ENCODE measurements at regions not wholly inside any gene's neighbourhood (a gene's known extent, or its start where the extent isn't known, plus 50 kb on each side); places are given as distances from the start of the nearest gene placed in this dataset.

GRCh38 chr6:45830441-45831139, 185.1 kb downstream of the CLIC5 start:
- peak overlapping the region; percentile 56 to 87 (median 74) for H3K4me3 Mint-ChIP-seq
- H3K27ac ChIP-seq (ENCODE audit: low read depth, low read length), result no peak overlapping the region
- H3K9me3 Mint-ChIP-seq, result no peaks in the 10 kb centered on the region
- POLR2A ChIA-PET, result no interaction called here
- H3K4me1 ChIP-seq (ENCODE audit: insufficient read depth, low read length), result peaks cover 5% of the 10 kb centered on the region
- peak in 1 of 5 donors; percentile 7 for DNase-seq
- H3K9me3 ChIP-seq (ENCODE audit: low read length), result no peaks in the 10 kb centered on the region
- no peaks in the 10 kb centered on the region for H3K36me3 ChIP-seq (ENCODE audit: insufficient read depth, low read length)
- H3K27ac Mint-ChIP-seq, result peak overlapping the region in 5 of 8 donors; percentile 2 to 66 (median 29)
- H3K36me3 Mint-ChIP-seq, result peaks cover 0 to 4% (median 0%) of the 10 kb centered on the region in 3 donors
- peaks cover 5 to 8% of the 10 kb centered on the region in 2 donors for H3K27me3 Mint-ChIP-seq
- H3K4me3 ChIP-seq (ENCODE audit: low read length), result no peak overlapping the region
- H3K27me3 ChIP-seq (ENCODE audit: insufficient read depth, low read length, poor library complexity, severe bottlenecking), result no peaks in the 10 kb centered on the region
- CTCF ChIA-PET, result no interaction called here
- H3K4me1 Mint-ChIP-seq, result peaks cover 16 to 25% (median 17%) of the 10 kb centered on the region in 3 donors

DNA sequence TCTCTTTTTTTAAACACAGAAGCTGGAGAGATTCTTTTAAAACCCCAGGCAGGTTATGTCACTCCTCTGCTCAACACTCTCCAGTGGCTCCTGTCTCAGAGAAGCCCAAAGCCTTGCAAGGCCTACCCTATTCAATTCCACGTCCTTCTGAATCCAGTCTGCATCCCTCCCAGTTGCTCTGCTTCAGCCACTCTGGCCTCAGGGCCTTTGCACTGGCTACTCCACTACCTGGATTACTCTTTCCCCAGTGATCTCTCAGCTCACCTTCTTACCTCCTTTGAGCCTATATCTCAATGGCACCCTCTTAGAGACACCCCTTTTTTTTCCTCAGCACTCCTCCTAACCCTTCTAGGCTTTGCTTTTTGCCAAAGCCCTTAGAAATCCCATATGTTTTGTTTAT, 185.8 kb downstream of the CLIC5 start:
- Mint-ChIP-seq H3K4me3 (peak overlapping the region in 2 of 7 donors; percentile 75 to 79), H3K36me3 (peaks cover 0 to 4% (median 0%) of the 10 kb centered on the region in 3 donors), H3K27me3 (peaks cover 7 to 8% of the 10 kb centered on the region in 2 donors), H3K27ac (peak overlapping the region in 2 of 8 donors; percentile 57 to 91), H3K4me1 (peaks cover 16 to 25% (median 16%) of the 10 kb centered on the region in 3 donors), H3K9me3 (no peaks in the 10 kb centered on the region)
- Histone ChIP-seq H3K9me3 (ENCODE audit: low read length) (no peaks in the 10 kb centered on the region), H3K27ac (ENCODE audit: low read depth, low read length) (no peak overlapping the region), H3K4me1 (ENCODE audit: insufficient read depth, low read length) (peaks cover 5% of the 10 kb centered on the region), H3K36me3 (ENCODE audit: insufficient read depth, low read length) (no peaks in the 10 kb centered on the region), H3K4me3 (ENCODE audit: low read length) (no peak overlapping the region), H3K27me3 (ENCODE audit: insufficient read depth, low read length, poor library complexity, severe bottlenecking) (no peaks in the 10 kb centered on the region)
- CTCF ChIA-PET, result no interaction called here
- POLR2A ChIA-PET, result no interaction called here
- DNase-seq, result no peak

- H3K36me3 ChIP-seq (ENCODE audit: insufficient read depth, low read length), result no peaks in the 10 kb centered on the region
- no peaks in the 10 kb centered on the region for H3K9me3 Mint-ChIP-seq
- H3K9me3 ChIP-seq (ENCODE audit: low read length), result no peaks in the 10 kb centered on the region
- H3K27ac Mint-ChIP-seq, result no peak overlapping the region
- no peak for DNase-seq
- H3K4me3 Mint-ChIP-seq, result no peak overlapping the region
- ChIA-PET POLR2A (no interaction called here), CTCF (no interaction called here)
- no peak overlapping the region for H3K27ac ChIP-seq (ENCODE audit: low read depth, low read length)
- H3K4me3 ChIP-seq (ENCODE audit: low read length), result no peak overlapping the region
- peaks cover 5% of the 10 kb centered on the region for H3K4me1 ChIP-seq (ENCODE audit: insufficient read depth, low read length)
- peaks cover 13 to 20% of the 10 kb centered on the region in 2 donors for H3K27me3 Mint-ChIP-seq
- H3K36me3 Mint-ChIP-seq, result peaks cover 0 to 4% (median 0%) of the 10 kb centered on the region in 3 donors
- H3K27me3 ChIP-seq (ENCODE audit: insufficient read depth, low read length, poor library complexity, severe bottlenecking), result no peaks in the 10 kb centered on the region
- peaks cover 16 to 25% (median 16%) of the 10 kb centered on the region in 3 donors for H3K4me1 Mint-ChIP-seq
Observed at GRCh38 chr6:45827952-45828530, 187.6 kb downstream of the CLIC5 start.

DNA sequence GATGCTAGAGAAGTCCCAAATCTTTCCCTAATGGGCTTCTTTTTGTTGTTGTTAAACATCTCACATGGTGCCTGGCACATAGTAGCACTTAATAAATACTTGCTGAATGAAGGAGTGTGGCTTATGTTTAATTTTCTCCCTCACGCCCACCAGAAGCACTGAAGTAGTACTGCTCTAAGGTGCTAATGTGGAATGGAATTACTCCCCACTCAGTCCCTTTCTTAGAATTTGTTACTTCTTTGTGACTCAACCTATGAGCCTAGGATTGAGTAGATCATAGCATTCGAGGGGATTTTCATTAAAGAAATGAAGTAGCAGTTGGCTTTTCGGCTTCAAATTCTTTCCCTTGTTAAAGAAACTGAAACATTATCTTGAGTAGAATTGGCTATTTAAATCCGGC, 192.8 kb downstream of the CLIC5 start:
- H3K9me3 ChIP-seq (ENCODE audit: low read length), result no peaks in the 10 kb centered on the region
- no peaks in the 10 kb centered on the region for H3K4me1 ChIP-seq (ENCODE audit: insufficient read depth, low read length)
- ChIA-PET POLR2A (no interaction called here), CTCF (no interaction called here)
- Mint-ChIP-seq H3K27ac (no peak overlapping the region), H3K4me3 (no peak overlapping the region), H3K36me3 (peaks cover 0 to 14% (median 0%) of the 10 kb centered on the region in 3 donors), H3K27me3 (peaks cover 9 to 23% of the 10 kb centered on the region in 2 donors), H3K4me1 (no peaks in the 10 kb centered on the region), H3K9me3 (peaks cover 0 to 5% (median 0%) of the 10 kb centered on the region in 5 donors)
- no peak for DNase-seq
- no peaks in the 10 kb centered on the region for H3K36me3 ChIP-seq (ENCODE audit: insufficient read depth, low read length)
- H3K27ac ChIP-seq (ENCODE audit: low read depth, low read length), result no peak overlapping the region
- no peak overlapping the region for H3K4me3 ChIP-seq (ENCODE audit: low read length)
- no peaks in the 10 kb centered on the region for H3K27me3 ChIP-seq (ENCODE audit: insufficient read depth, low read length, poor library complexity, severe bottlenecking)

DNA sequence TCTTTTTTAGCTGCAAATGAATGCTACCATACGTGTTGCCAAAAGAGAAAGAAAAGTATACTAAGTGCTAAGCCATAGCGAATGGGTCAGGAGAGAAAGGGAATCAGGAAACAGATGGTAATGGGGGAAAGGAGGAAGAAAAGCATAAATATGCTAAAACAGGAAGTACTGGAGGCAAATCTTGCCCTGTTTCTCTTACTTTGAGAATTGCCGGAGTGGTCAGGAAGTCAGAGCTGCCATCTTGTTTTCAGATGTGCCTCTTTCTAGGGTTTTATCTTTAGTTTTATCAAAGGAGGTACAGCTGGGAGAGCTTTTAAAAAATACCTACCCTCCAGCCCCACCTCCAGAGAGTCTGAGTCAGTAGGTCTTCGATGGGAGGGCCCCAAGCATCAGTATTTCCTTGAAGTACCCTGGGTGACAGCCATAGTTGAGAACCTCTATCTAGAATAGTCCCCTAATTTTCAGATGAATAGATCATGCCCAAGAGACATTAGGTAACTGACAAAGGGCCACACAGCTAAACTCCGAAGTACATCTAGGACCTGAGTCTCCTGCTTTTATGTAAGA, 193.3 kb downstream of the CLIC5 start:
- no peak for DNase-seq
- Mint-ChIP-seq H3K27ac (no peak overlapping the region), H3K4me1 (no peaks in the 10 kb centered on the region), H3K27me3 (peaks cover 9 to 23% of the 10 kb centered on the region in 2 donors), H3K36me3 (peaks cover 0 to 17% (median 0%) of the 10 kb centered on the region in 3 donors), H3K9me3 (peaks cover 0 to 5% (median 0%) of the 10 kb centered on the region in 5 donors), H3K4me3 (no peak overlapping the region)
- ChIA-PET CTCF (no interaction called here), POLR2A (no interaction called here)
- H3K9me3 ChIP-seq (ENCODE audit: low read length), result no peaks in the 10 kb centered on the region
- no peak overlapping the region for H3K4me3 ChIP-seq (ENCODE audit: low read length)
- no peaks in the 10 kb centered on the region for H3K36me3 ChIP-seq (ENCODE audit: insufficient read depth, low read length)
- no peaks in the 10 kb centered on the region for H3K4me1 ChIP-seq (ENCODE audit: insufficient read depth, low read length)
- H3K27me3 ChIP-seq (ENCODE audit: insufficient read depth, low read length, poor library complexity, severe bottlenecking), result no peaks in the 10 kb centered on the region
- H3K27ac ChIP-seq (ENCODE audit: low read depth, low read length), result no peak overlapping the region

GRCh38 chr6:45818655-45819054, 197.0 kb downstream of the CLIC5 start:
- Mint-ChIP-seq H3K9me3 (peaks cover 0 to 5% (median 0%) of the 10 kb centered on the region in 5 donors), H3K36me3 (peaks cover 0 to 13% (median 2%) of the 10 kb centered on the region in 3 donors), H3K27ac (no peak overlapping the region), H3K27me3 (peaks cover 4 to 6% of the 10 kb centered on the region in 2 donors), H3K4me1 (no peaks in the 10 kb centered on the region), H3K4me3 (no peak overlapping the region)
- Histone ChIP-seq H3K4me1 (ENCODE audit: insufficient read depth, low read length) (no peaks in the 10 kb centered on the region), H3K36me3 (ENCODE audit: insufficient read depth, low read length) (no peaks in the 10 kb centered on the region), H3K4me3 (ENCODE audit: low read length) (no peak overlapping the region), H3K27ac (ENCODE audit: low read depth, low read length) (no peak overlapping the region), H3K27me3 (ENCODE audit: insufficient read depth, low read length, poor library complexity, severe bottlenecking) (no peaks in the 10 kb centered on the region), H3K9me3 (ENCODE audit: low read length) (no peaks in the 10 kb centered on the region)
- CTCF ChIA-PET, result no interaction called here
- POLR2A ChIA-PET, result no interaction called here
- no peak for DNase-seq

GRCh38 chr6:45816674-45817297, 198.9 kb downstream of the CLIC5 start:
- Mint-ChIP-seq H3K27ac (no peak overlapping the region), H3K27me3 (peaks cover 4 to 8% of the 10 kb centered on the region in 2 donors), H3K9me3 (peaks cover 0 to 5% (median 0%) of the 10 kb centered on the region in 5 donors), H3K36me3 (peaks cover 0 to 13% (median 2%) of the 10 kb centered on the region in 3 donors), H3K4me1 (no peaks in the 10 kb centered on the region), H3K4me3 (no peak overlapping the region)
- H3K4me1 ChIP-seq (ENCODE audit: insufficient read depth, low read length), result no peaks in the 10 kb centered on the region
- H3K27ac ChIP-seq (ENCODE audit: low read depth, low read length), result no peak overlapping the region
- DNase-seq, result no peak
- ChIA-PET CTCF (no interaction called here), POLR2A (no interaction called here)
- H3K36me3 ChIP-seq (ENCODE audit: insufficient read depth, low read length), result no peaks in the 10 kb centered on the region
- H3K9me3 ChIP-seq (ENCODE audit: low read length), result no peaks in the 10 kb centered on the region
- H3K4me3 ChIP-seq (ENCODE audit: low read length), result no peak overlapping the region
- no peaks in the 10 kb centered on the region for H3K27me3 ChIP-seq (ENCODE audit: insufficient read depth, low read length, poor library complexity, severe bottlenecking)

Data from CD8-positive, alpha-beta memory T cell (primary cell).